ENCODE measurements at regions not wholly inside any gene's neighbourhood (a gene's known extent, or its start where the extent isn't known, plus 50 kb on each side); places are given as distances from the start of the nearest gene placed in this dataset.
A peak's percentile ranks its signal among the peaks of the same experiment; 100 is the strongest.

DNA sequence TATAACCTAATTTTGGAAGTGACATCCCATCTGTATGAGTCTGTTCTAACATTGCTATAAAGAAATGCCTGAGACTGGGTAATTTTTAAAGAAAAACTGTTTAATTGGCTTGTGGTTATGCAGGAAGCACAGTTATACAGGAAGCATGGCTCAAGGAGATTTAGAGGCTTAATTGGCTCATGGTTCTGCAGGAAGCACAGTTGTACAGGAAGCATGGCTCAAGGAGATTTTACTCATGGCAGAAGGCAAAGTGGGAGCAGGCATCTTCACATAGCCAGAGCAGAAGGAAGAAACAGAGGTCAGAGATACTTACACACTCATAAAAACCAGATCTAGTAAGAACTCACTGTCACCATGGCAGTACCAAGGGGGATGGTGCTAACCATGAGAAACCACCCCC, 193.1 kb upstream of the ADAMTS9 start:
- DNase-seq, result no peak
- Histone ChIP-seq H2BK15ac (ENCODE audit: low read depth, poor library complexity, severe bottlenecking) (no peak overlapping the region), H2AFZ (ENCODE audit: low read depth, low read length) (no peak overlapping the region)

DNA sequence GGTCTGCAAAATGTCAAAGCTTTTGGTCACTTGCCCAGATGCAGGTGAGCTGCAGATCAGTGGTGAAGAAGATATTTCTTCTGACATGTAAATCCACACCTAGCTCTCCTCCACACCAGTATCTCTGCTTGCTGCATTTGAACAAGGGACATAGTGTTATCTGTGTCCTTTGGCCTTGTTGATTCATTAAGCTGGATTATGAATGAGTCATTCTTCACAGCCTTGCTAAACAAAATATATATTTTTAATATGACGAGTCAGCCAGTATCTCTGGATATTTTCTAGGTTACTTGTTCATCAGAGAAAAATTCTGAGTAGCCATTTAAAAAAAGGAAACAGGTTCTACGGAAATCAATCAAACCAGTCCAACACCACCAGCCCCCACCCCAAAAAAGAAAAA, 190.6 kb upstream of the ADAMTS9 start:
- no peak overlapping the region for H2AK5ac ChIP-seq (ENCODE audit: low read length, severe bottlenecking)
- no peaks in the 10 kb centered on the region for H3K9me3 ChIP-seq (ENCODE audit: control insufficient read depth, low read length)
- H3K14ac ChIP-seq (ENCODE audit: low read length in 2 of 2), result no peak overlapping the region
- no peak overlapping the region for H2AFZ ChIP-seq (ENCODE audit: low read depth, low read length)
- no peaks in the 10 kb centered on the region for H3K79me1 ChIP-seq (replicated peaks; ENCODE audit: low read length, poor library complexity, severe bottlenecking)
- no peak overlapping the region for H3K9ac ChIP-seq (ENCODE audit: low read length)
- H2BK15ac ChIP-seq (ENCODE audit: low read depth, poor library complexity, severe bottlenecking), result no peak overlapping the region
- no peak overlapping the region for H3K18ac ChIP-seq (ENCODE audit: low read depth in 1 of 2, low read length in 2 of 2)
- H3K23ac ChIP-seq (ENCODE audit: low read length in 2 of 2), result no peak overlapping the region
- no peaks in the 10 kb centered on the region for H3K4me1 ChIP-seq (ENCODE audit: control insufficient read depth, insufficient read depth, low read depth, low read length)
- 69% methylated on average over 2 of the region's 2 CpGs for WGBS
- H3K27ac ChIP-seq (ENCODE audit: low read length, poor library complexity, severe bottlenecking), result no peak overlapping the region
- no peak overlapping the region for H2BK12ac ChIP-seq (ENCODE audit: low read length in 2 of 2)
- no peak overlapping the region for H2BK120ac ChIP-seq (ENCODE audit: low read depth, low read length)
- no peak overlapping the region for H4K91ac ChIP-seq (ENCODE audit: low read length)
- H3K36me3 ChIP-seq (ENCODE audit: control insufficient read depth in 1 of 2, insufficient read depth in 2 of 2, low read depth in 1 of 2, low read length in 2 of 2), result no peaks in the 10 kb centered on the region
- no peak overlapping the region for H2BK5ac ChIP-seq (ENCODE audit: low read depth, low read length, poor library complexity, severe bottlenecking)
- H3K27me3 ChIP-seq (ENCODE audit: control insufficient read depth in 1 of 2, insufficient read depth in 1 of 2, low read length in 2 of 2), result no peaks in the 10 kb centered on the region
- DNase-seq, result peak; percentile 26
- no peak overlapping the region for H4K8ac ChIP-seq (ENCODE audit: low read length)
- no peak overlapping the region for H3K4ac ChIP-seq (ENCODE audit: low read depth in 1 of 2, low read length in 2 of 2)
- H3K4me3 ChIP-seq (ENCODE audit: insufficient read depth in 1 of 2, low read depth in 1 of 2, low read length in 2 of 2), result no peak overlapping the region
- no peak overlapping the region for H3K4me2 ChIP-seq (ENCODE audit: low read length, poor library complexity, severe bottlenecking)

More for the DNA sequence above, 193.1 kb upstream of the ADAMTS9 start:
- Histone ChIP-seq H2BK12ac (ENCODE audit: low read length in 2 of 2) (no peak overlapping the region), H3K14ac (ENCODE audit: low read length in 2 of 2) (no peak overlapping the region), H2BK120ac (ENCODE audit: low read depth, low read length) (no peak overlapping the region), H3K36me3 (ENCODE audit: control insufficient read depth in 1 of 2, insufficient read depth in 2 of 2, low read depth in 1 of 2, low read length in 2 of 2) (no peaks in the 10 kb centered on the region), H3K27me3 (ENCODE audit: control insufficient read depth in 1 of 2, insufficient read depth in 1 of 2, low read length in 2 of 2) (no peaks in the 10 kb centered on the region), H3K4ac (ENCODE audit: low read depth in 1 of 2, low read length in 2 of 2) (no peak overlapping the region), H4K91ac (ENCODE audit: low read length) (peak overlapping the region; percentile 7), H3K4me2 (ENCODE audit: low read length, poor library complexity, severe bottlenecking) (no peak overlapping the region), H3K27ac (ENCODE audit: low read length, poor library complexity, severe bottlenecking) (no peak overlapping the region), H3K4me3 (ENCODE audit: insufficient read depth in 1 of 2, low read depth in 1 of 2, low read length in 2 of 2) (no peak overlapping the region), H2BK5ac (ENCODE audit: low read depth, low read length, poor library complexity, severe bottlenecking) (no peak overlapping the region), H3K23ac (ENCODE audit: low read length in 2 of 2) (no peak overlapping the region), H3K79me1 (replicated peaks; ENCODE audit: low read length, poor library complexity, severe bottlenecking) (no peaks in the 10 kb centered on the region), H3K9ac (ENCODE audit: low read length) (no peak overlapping the region), H3K4me1 (ENCODE audit: control insufficient read depth, insufficient read depth, low read depth, low read length) (no peaks in the 10 kb centered on the region), H3K18ac (ENCODE audit: low read depth in 1 of 2, low read length in 2 of 2) (no peak overlapping the region), H4K8ac (ENCODE audit: low read length) (no peak overlapping the region), H2AK5ac (ENCODE audit: low read length, severe bottlenecking) (no peak overlapping the region), H3K9me3 (ENCODE audit: control insufficient read depth, low read length) (no peaks in the 10 kb centered on the region)

DNA sequence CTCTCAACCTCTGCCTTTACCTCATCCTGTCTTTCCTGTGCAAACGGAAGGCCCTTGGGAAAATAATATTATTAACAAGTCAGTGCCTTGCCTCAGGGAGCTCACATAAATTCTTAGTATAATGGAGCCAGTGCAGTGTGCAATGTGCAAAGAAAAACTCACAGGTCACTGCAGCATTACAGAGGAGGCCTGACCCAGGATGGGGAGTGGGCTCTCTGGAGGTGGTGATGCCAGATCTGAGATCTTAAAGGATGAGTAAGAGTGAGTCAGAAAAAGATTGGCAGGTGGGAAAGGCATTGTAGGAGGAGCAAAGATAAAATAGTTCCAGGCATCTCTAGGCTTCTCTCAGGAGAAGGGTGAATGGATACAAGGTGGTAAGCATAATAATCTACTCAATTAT, 185.6 kb upstream of the ADAMTS9 start:
- Histone ChIP-seq H3K23ac (ENCODE audit: low read length in 2 of 2) (no peak overlapping the region), H2BK12ac (ENCODE audit: low read length in 2 of 2) (peak overlapping the region in 1 of 2 experiments; percentile 95), H3K9me3 (ENCODE audit: control insufficient read depth, low read length) (peaks cover 28% of the 10 kb centered on the region), H4K91ac (ENCODE audit: low read length) (no peak overlapping the region), H3K4ac (ENCODE audit: low read depth in 1 of 2, low read length in 2 of 2) (no peak overlapping the region), H3K36me3 (ENCODE audit: control insufficient read depth in 1 of 2, insufficient read depth in 2 of 2, low read depth in 1 of 2, low read length in 2 of 2) (no peaks in the 10 kb centered on the region), H2BK120ac (ENCODE audit: low read depth, low read length) (peak overlapping the region; percentile 34), H2BK5ac (ENCODE audit: low read depth, low read length, poor library complexity, severe bottlenecking) (no peak overlapping the region), H3K14ac (ENCODE audit: low read length in 2 of 2) (no peak overlapping the region), H3K9ac (ENCODE audit: low read length) (no peak overlapping the region), H3K4me1 (ENCODE audit: control insufficient read depth, insufficient read depth, low read depth, low read length) (no peaks in the 10 kb centered on the region), H3K79me1 (replicated peaks; ENCODE audit: low read length, poor library complexity, severe bottlenecking) (no peaks in the 10 kb centered on the region), H2BK15ac (ENCODE audit: low read depth, poor library complexity, severe bottlenecking) (no peak overlapping the region), H3K4me2 (ENCODE audit: low read length, poor library complexity, severe bottlenecking) (no peak overlapping the region), H3K27me3 (ENCODE audit: control insufficient read depth in 1 of 2, insufficient read depth in 1 of 2, low read length in 2 of 2) (no peaks in the 10 kb centered on the region), H2AK5ac (ENCODE audit: low read length, severe bottlenecking) (no peak overlapping the region), H3K18ac (ENCODE audit: low read depth in 1 of 2, low read length in 2 of 2) (no peak overlapping the region), H3K27ac (ENCODE audit: low read length, poor library complexity, severe bottlenecking) (no peak overlapping the region), H3K4me3 (ENCODE audit: insufficient read depth in 1 of 2, low read depth in 1 of 2, low read length in 2 of 2) (no peak overlapping the region), H4K8ac (ENCODE audit: low read length) (no peak overlapping the region), H2AFZ (ENCODE audit: low read depth, low read length) (no peak overlapping the region)
- no peak for DNase-seq
- WGBS, result 70% methylated on average over 1 of the region's 1 CpG

DNA sequence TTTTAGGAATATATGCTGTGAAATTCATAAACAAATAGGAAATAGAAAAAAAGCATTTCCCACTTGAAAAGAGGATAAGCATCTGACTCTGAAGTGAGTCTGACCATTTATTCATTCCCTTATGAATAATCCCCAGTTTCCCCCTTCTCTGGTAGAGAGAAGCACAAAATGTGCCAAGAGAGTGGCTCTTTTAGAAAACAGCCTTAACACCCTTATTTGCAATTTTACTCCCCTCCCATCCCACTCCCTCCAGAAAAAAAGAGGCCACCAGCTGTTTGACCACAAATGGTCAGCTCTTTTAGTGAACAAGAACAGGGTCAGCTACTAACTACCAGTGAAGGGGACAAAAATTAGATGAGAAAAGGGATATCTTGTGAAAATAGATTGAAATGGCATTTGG, 184.5 kb upstream of the ADAMTS9 start:
- H3K4me2 ChIP-seq (ENCODE audit: low read length, poor library complexity, severe bottlenecking), result no peak overlapping the region

More for the DNA sequence above, 184.5 kb upstream of the ADAMTS9 start:
- H3K14ac ChIP-seq (ENCODE audit: low read length in 2 of 2), result no peak overlapping the region
- H3K27ac ChIP-seq (ENCODE audit: low read length, poor library complexity, severe bottlenecking), result no peak overlapping the region
- H2BK12ac ChIP-seq (ENCODE audit: low read length in 2 of 2), result no peak overlapping the region
- DNase-seq, result no peak
- no peak overlapping the region for H2BK15ac ChIP-seq (ENCODE audit: low read depth, poor library complexity, severe bottlenecking)
- no peak overlapping the region for H2AK5ac ChIP-seq (ENCODE audit: low read length, severe bottlenecking)
- no peaks in the 10 kb centered on the region for H3K79me1 ChIP-seq (replicated peaks; ENCODE audit: low read length, poor library complexity, severe bottlenecking)
- H3K9me3 ChIP-seq (ENCODE audit: control insufficient read depth, low read length), result peaks cover 30% of the 10 kb centered on the region
- no peaks in the 10 kb centered on the region for H3K27me3 ChIP-seq (ENCODE audit: control insufficient read depth in 1 of 2, insufficient read depth in 1 of 2, low read length in 2 of 2)
- H2AFZ ChIP-seq (ENCODE audit: low read depth, low read length), result no peak overlapping the region
- no peak overlapping the region for H4K8ac ChIP-seq (ENCODE audit: low read length)
- H3K36me3 ChIP-seq (ENCODE audit: control insufficient read depth in 1 of 2, insufficient read depth in 2 of 2, low read depth in 1 of 2, low read length in 2 of 2), result no peaks in the 10 kb centered on the region
- no peak overlapping the region for H3K23ac ChIP-seq (ENCODE audit: low read length in 2 of 2)
- no peak overlapping the region for H3K4ac ChIP-seq (ENCODE audit: low read depth in 1 of 2, low read length in 2 of 2)
- H3K4me1 ChIP-seq (ENCODE audit: control insufficient read depth, insufficient read depth, low read depth, low read length), result no peaks in the 10 kb centered on the region
- H2BK120ac ChIP-seq (ENCODE audit: low read depth, low read length), result no peak overlapping the region
- H3K9ac ChIP-seq (ENCODE audit: low read length), result no peak overlapping the region
- H3K4me3 ChIP-seq (ENCODE audit: insufficient read depth in 1 of 2, low read depth in 1 of 2, low read length in 2 of 2), result no peak overlapping the region
- H3K18ac ChIP-seq (ENCODE audit: low read depth in 1 of 2, low read length in 2 of 2), result no peak overlapping the region
- no peak overlapping the region for H2BK5ac ChIP-seq (ENCODE audit: low read depth, low read length, poor library complexity, severe bottlenecking)
- no peak overlapping the region for H4K91ac ChIP-seq (ENCODE audit: low read length)
